ENCODE measurements at regions not wholly inside any gene's neighbourhood (a gene's known extent, or its start where the extent isn't known, plus 50 kb on each side); places are given as distances from the start of the nearest gene placed in this dataset.

- H3K27me3 ChIP-seq = no peaks in the 10 kb centered on the region
- no peak overlapping the region for H3K4me3 ChIP-seq
- intact Hi-C loops (cut with DNase I; ENCODE audit: low total_unique reads) (no loop called here), in situ Hi-C loops (cut with MboI; ENCODE audit: low pct_ligation_motif_present in 1 of 4, low pct_unique_long_range_greater_than_20kb in 1 of 4, low sequenced_read_pairs in 3 of 4) (no loop called here)
- no peaks in the 10 kb centered on the region for H3K4me1 ChIP-seq
- TF ChIP-seq POLR2A (IDR thresholded peaks at IDR 0.05) = no peak
- no peak for TF ChIP-seq CTCF (IDR thresholded peaks at IDR 0.05)
- no peak for TF ChIP-seq POLR2AphosphoS5 (IDR thresholded peaks at IDR 0.05)
- no peak for TF ChIP-seq EP300 (IDR thresholded peaks at IDR 0.05; ENCODE audit: low read depth)
- H3K9me3 ChIP-seq = no peaks in the 10 kb centered on the region
- H3K27ac ChIP-seq = no peak overlapping the region
- DNase-seq = no peak
- H3K36me3 ChIP-seq = no peaks in the 10 kb centered on the region
- whole genome bisulfite sequencing, 2 donors (ENCODE audit: low coverage in 1 of 2) = 64 to 66% methylated on average over 4 of the region's 4 CpGs
Observed at GRCh38 chr11:42237701-42238235, 778.3 kb upstream of the LRRC4C start.

- H3K9me3 ChIP-seq = no peaks in the 10 kb centered on the region
- H3K27ac ChIP-seq = no peak overlapping the region
- no peaks in the 10 kb centered on the region for H3K4me1 ChIP-seq
- intact Hi-C loops (cut with DNase I; ENCODE audit: low total_unique reads) (no loop called here), in situ Hi-C loops (cut with MboI; ENCODE audit: low pct_ligation_motif_present in 1 of 4, low pct_unique_long_range_greater_than_20kb in 1 of 4, low sequenced_read_pairs in 3 of 4) (no loop called here)
- no peaks in the 10 kb centered on the region for H3K36me3 ChIP-seq
- TF ChIP-seq POLR2AphosphoS5 (IDR thresholded peaks at IDR 0.05) (peak in 1 of 3 donors; percentile 17), POLR2A (IDR thresholded peaks at IDR 0.05) (no peak)
- DNase-seq = no peak
- H3K4me3 ChIP-seq = no peak overlapping the region
- no peaks in the 10 kb centered on the region for H3K27me3 ChIP-seq
- 20 to 50% methylated on average over 3 to 5 of the region's 5 CpGs for WGBS, 2 donors (ENCODE audit: low coverage in 1 of 2)
Observed at GRCh38 chr11:42239188-42239587, 779.7 kb upstream of the LRRC4C start.

- no peak for DNase-seq
- Histone ChIP-seq H3K27ac (no peak overlapping the region), H3K4me3 (no peak overlapping the region), H3K27me3 (no peaks in the 10 kb centered on the region), H3K9me3 (no peaks in the 10 kb centered on the region), H3K4me1 (no peaks in the 10 kb centered on the region), H3K36me3 (no peaks in the 10 kb centered on the region)
- WGBS, 2 donors (ENCODE audit: low coverage in 1 of 2) = 52 to 74% methylated on average over 2 of the region's 2 CpGs
- TF ChIP-seq EP300 (IDR thresholded peaks at IDR 0.05; ENCODE audit: low read depth) = no peak
- TF ChIP-seq POLR2AphosphoS5 (IDR thresholded peaks at IDR 0.05) = no peak
- TF ChIP-seq POLR2A (IDR thresholded peaks at IDR 0.05) = no peak
- no peak for TF ChIP-seq CTCF (IDR thresholded peaks at IDR 0.05)
- intact Hi-C loops (cut with DNase I; ENCODE audit: low total_unique reads) (no loop called here), in situ Hi-C loops (cut with MboI; ENCODE audit: low pct_ligation_motif_present in 1 of 4, low pct_unique_long_range_greater_than_20kb in 1 of 4, low sequenced_read_pairs in 3 of 4) (no loop called here)
Observed at GRCh38 chr11:42243385-42243784, 783.9 kb upstream of the LRRC4C start.

- no peak overlapping the region for H3K27ac ChIP-seq
- H3K36me3 ChIP-seq = no peaks in the 10 kb centered on the region
- 57 to 100% methylated on average over 1 of the region's 1 CpG for WGBS, 2 donors (ENCODE audit: low coverage in 1 of 2)
- TF ChIP-seq CTCF (IDR thresholded peaks at IDR 0.05) (no peak), POLR2A (IDR thresholded peaks at IDR 0.05) (no peak), POLR2AphosphoS5 (IDR thresholded peaks at IDR 0.05) (no peak), EP300 (IDR thresholded peaks at IDR 0.05; ENCODE audit: low read depth) (no peak)
- in situ Hi-C loops (cut with MboI; ENCODE audit: low pct_ligation_motif_present in 1 of 4, low pct_unique_long_range_greater_than_20kb in 1 of 4, low sequenced_read_pairs in 3 of 4) (no loop called here), intact Hi-C loops (cut with DNase I; ENCODE audit: low total_unique reads) (no loop called here)
- no peaks in the 10 kb centered on the region for H3K4me1 ChIP-seq
- H3K9me3 ChIP-seq = no peaks in the 10 kb centered on the region
- H3K27me3 ChIP-seq = no peaks in the 10 kb centered on the region
- DNase-seq = no peak
- H3K4me3 ChIP-seq = no peak overlapping the region
Observed at GRCh38 chr11:42244376-42244775, 784.9 kb upstream of the LRRC4C start.

- Histone ChIP-seq H3K27me3 (no peaks in the 10 kb centered on the region), H3K4me3 (no peak overlapping the region), H3K4me1 (no peaks in the 10 kb centered on the region), H3K27ac (no peak overlapping the region), H3K9me3 (no peaks in the 10 kb centered on the region), H3K36me3 (no peaks in the 10 kb centered on the region)
- TF ChIP-seq POLR2AphosphoS5 (IDR thresholded peaks at IDR 0.05) = no peak
- TF ChIP-seq EP300 (IDR thresholded peaks at IDR 0.05; ENCODE audit: low read depth) = no peak
- no peak for TF ChIP-seq CTCF (IDR thresholded peaks at IDR 0.05)
- no peak for TF ChIP-seq POLR2A (IDR thresholded peaks at IDR 0.05)
- WGBS, 2 donors (ENCODE audit: low coverage in 1 of 2) = 72 to 78% methylated on average over 4 of the region's 4 CpGs
- intact Hi-C loops (cut with DNase I; ENCODE audit: low total_unique reads) (no loop called here), in situ Hi-C loops (cut with MboI; ENCODE audit: low pct_ligation_motif_present in 1 of 4, low pct_unique_long_range_greater_than_20kb in 1 of 4, low sequenced_read_pairs in 3 of 4) (no loop called here)
- DNase-seq = no peak
Observed at GRCh38 chr11:42249401-42249800, 789.9 kb upstream of the LRRC4C start.

Data from transverse colon (tissue), 4 donors.